ENCODE measurements at regions not wholly inside any gene's neighbourhood (a gene's known extent, or its start where the extent isn't known, plus 50 kb on each side); places are given as distances from the start of the nearest gene placed in this dataset.

GRCh38 chr12:97323154-97323553 is 139.4 kb upstream of the RMST start:
- H3K36me3 Mint-ChIP-seq: no peaks in the 10 kb centered on the region
- TF ChIP-seq, protein P1, sequence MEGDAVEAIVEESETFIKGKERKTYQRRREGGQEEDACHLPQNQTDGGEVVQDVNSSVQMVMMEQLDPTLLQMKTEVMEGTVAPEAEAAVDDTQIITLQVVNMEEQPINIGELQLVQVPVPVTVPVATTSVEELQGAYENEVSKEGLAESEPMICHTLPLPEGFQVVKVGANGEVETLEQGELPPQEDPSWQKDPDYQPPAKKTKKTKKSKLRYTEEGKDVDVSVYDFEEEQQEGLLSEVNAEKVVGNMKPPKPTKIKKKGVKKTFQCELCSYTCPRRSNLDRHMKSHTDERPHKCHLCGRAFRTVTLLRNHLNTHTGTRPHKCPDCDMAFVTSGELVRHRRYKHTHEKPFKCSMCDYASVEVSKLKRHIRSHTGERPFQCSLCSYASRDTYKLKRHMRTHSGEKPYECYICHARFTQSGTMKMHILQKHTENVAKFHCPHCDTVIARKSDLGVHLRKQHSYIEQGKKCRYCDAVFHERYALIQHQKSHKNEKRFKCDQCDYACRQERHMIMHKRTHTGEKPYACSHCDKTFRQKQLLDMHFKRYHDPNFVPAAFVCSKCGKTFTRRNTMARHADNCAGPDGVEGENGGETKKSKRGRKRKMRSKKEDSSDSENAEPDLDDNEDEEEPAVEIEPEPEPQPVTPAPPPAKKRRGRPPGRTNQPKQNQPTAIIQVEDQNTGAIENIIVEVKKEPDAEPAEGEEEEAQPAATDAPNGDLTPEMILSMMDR (IDR thresholded peaks at IDR 0.05; ENCODE audit: unreplicated experiment): no peak
- H3K9me3 Mint-ChIP-seq: no peaks in the 10 kb centered on the region
- no peaks in the 10 kb centered on the region for H3K4me1 Mint-ChIP-seq
- no peak overlapping the region for H3K4me3 Mint-ChIP-seq
- no peak overlapping the region for H3K27ac Mint-ChIP-seq
- peaks cover 40% of the 10 kb centered on the region for H3K27me3 Mint-ChIP-seq (ENCODE audit: low read depth)
- no peak for DNase-seq (ENCODE audit: low spot score in 2 of 2, unreplicated experiment in 2 of 2)

GRCh38 chr12:97324471-97324870 is 138.1 kb upstream of the RMST start:
- Mint-ChIP-seq H3K9me3 (no peaks in the 10 kb centered on the region), H3K27me3 (ENCODE audit: low read depth) (peaks cover 46% of the 10 kb centered on the region), H3K27ac (no peak overlapping the region), H3K4me1 (no peaks in the 10 kb centered on the region), H3K4me3 (no peak overlapping the region), H3K36me3 (no peaks in the 10 kb centered on the region)
- no peak for DNase-seq (ENCODE audit: low spot score in 2 of 2, unreplicated experiment in 2 of 2)
- TF ChIP-seq, protein P1 (IDR thresholded peaks at IDR 0.05; ENCODE audit: unreplicated experiment): no peak

GRCh38 chr12:97335115-97335514 is 127.5 kb upstream of the RMST start:
- H3K9me3 Mint-ChIP-seq: no peaks in the 10 kb centered on the region
- no peak overlapping the region for H3K4me3 Mint-ChIP-seq
- H3K27me3 Mint-ChIP-seq (ENCODE audit: low read depth): peaks cover 10% of the 10 kb centered on the region
- H3K4me1 Mint-ChIP-seq: no peaks in the 10 kb centered on the region
- DNase-seq (ENCODE audit: low spot score in 2 of 2, unreplicated experiment in 2 of 2): no peak
- H3K36me3 Mint-ChIP-seq: no peaks in the 10 kb centered on the region
- no peak overlapping the region for H3K27ac Mint-ChIP-seq
- TF ChIP-seq, protein P1 (IDR thresholded peaks at IDR 0.05; ENCODE audit: unreplicated experiment): no peak

- no peak overlapping the region for H3K27ac Mint-ChIP-seq
- DNase-seq (ENCODE audit: low spot score in 2 of 2, unreplicated experiment in 2 of 2): no peak
- H3K27me3 Mint-ChIP-seq (ENCODE audit: low read depth): peaks cover 8% of the 10 kb centered on the region
- TF ChIP-seq, protein P1 (IDR thresholded peaks at IDR 0.05; ENCODE audit: unreplicated experiment): no peak
- H3K4me3 Mint-ChIP-seq: no peak overlapping the region
- no peaks in the 10 kb centered on the region for H3K4me1 Mint-ChIP-seq
- H3K36me3 Mint-ChIP-seq: no peaks in the 10 kb centered on the region
- H3K9me3 Mint-ChIP-seq: no peaks in the 10 kb centered on the region
Observed at GRCh38 chr12:97336900-97337751, 125.5 kb upstream of the RMST start.

DNA sequence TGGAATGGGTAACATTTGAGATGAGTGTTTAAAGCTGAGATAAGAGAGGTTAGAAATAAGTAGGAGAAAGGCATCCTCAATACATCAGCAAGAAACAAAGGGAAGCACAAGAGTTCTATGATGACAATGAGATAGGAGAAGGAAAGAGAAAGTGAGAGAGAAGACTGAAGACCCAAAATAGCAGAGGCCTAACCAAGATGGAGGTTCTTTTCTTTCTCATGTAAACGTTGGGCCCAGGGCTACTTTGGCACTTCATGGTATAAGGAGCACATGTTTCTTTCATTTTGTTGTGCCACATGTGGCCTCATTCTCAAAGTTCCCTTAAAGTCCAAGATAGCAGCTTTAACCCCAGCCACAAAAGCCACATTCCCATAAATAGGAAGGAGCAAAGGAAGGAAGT is 120.5 kb upstream of the RMST start:
- peaks cover 7% of the 10 kb centered on the region for H3K27me3 Mint-ChIP-seq (ENCODE audit: low read depth)
- no peaks in the 10 kb centered on the region for H3K9me3 Mint-ChIP-seq
- no peak overlapping the region for H3K27ac Mint-ChIP-seq
- DNase-seq (ENCODE audit: low spot score in 2 of 2, unreplicated experiment in 2 of 2): no peak
- H3K36me3 Mint-ChIP-seq: no peaks in the 10 kb centered on the region
- H3K4me1 Mint-ChIP-seq: no peaks in the 10 kb centered on the region
- H3K4me3 Mint-ChIP-seq: no peak overlapping the region
- TF ChIP-seq, protein P1 (IDR thresholded peaks at IDR 0.05; ENCODE audit: unreplicated experiment): no peak

All from mesothelial cell of epicardium (in vitro differentiated cells).